GM23338 (cell line): ENCODE measurements at regions not wholly inside any gene's neighbourhood (a gene's known extent, or its start where the extent isn't known, plus 50 kb on each side); places are given as distances from the start of the nearest gene placed in this dataset.

Experiments
- ATAC-seq: fragments of 200-7000 bp; cut with Tn5 transposase; 3 replicates; pipeline ENCODE4 v1.9.1; 2020
- DNase-seq: peaks from one replicate; pipeline ENCODE4 v3.0.0-alpha.2; 2015; ENCODE audit warnings: low spot score
- H2AFZ ChIP-seq: fragments of 200-600 bp; sonication (generic); 2 replicates; pipeline ENCODE4 v1.8.0; 2016; ENCODE audit warnings: antibody characterized with exemption, mild to moderate bottlenecking, moderate library complexity
- H3F3A ChIP-seq: fragments of 200-600 bp; sonication (generic); replicated peaks from 2 replicates; pipeline ENCODE4 v1.8.0; 2017; ENCODE audit warnings: antibody characterized with exemption, mixed run types, low read depth
- H3K27ac ChIP-seq: fragments of 200-600 bp; sonication (generic); 2 replicates; pipeline ENCODE4 v1.6.1; 2016; ENCODE audit warnings: low read depth
- H3K27me3 ChIP-seq: fragments of 200-600 bp; sonication (generic); 2 replicates; pipeline ENCODE4 v1.8.0; 2016; ENCODE audit warnings: mild to moderate bottlenecking, mixed run types, moderate library complexity; ENCODE audit not compliant: insufficient read depth
- H3K36me3 ChIP-seq: fragments of 200-600 bp; sonication (generic); 2 replicates; pipeline ENCODE4 v1.8.0; 2016; ENCODE audit warnings: mild to moderate bottlenecking; ENCODE audit not compliant: insufficient read depth
- H3K4me1 ChIP-seq: fragments of 200-600 bp; sonication (generic); 2 replicates; pipeline ENCODE4 v1.8.0; 2016; ENCODE audit warnings: mild to moderate bottlenecking, moderate library complexity; ENCODE audit not compliant: insufficient read depth
- H3K4me2 ChIP-seq: fragments of 200-600 bp; sonication (generic); 2 replicates; pipeline ENCODE4 v1.7.1; 2017; ENCODE audit warnings: mixed run types
- H3K4me3 ChIP-seq: fragments of 200-600 bp; sonication (generic); 2 replicates; pipeline ENCODE4 v1.6.1; 2016; ENCODE audit warnings: mixed run types
- H3K79me2 ChIP-seq: fragments of 200-600 bp; sonication (generic); replicated peaks from 2 replicates; pipeline ENCODE4 v1.8.0; 2017; ENCODE audit warnings: mild to moderate bottlenecking; ENCODE audit not compliant: insufficient read depth
- H3K9me2 ChIP-seq: fragments of 200-600 bp; sonication (generic); 2 replicates; pipeline ENCODE4 v1.8.0; 2017; ENCODE audit not compliant: insufficient read depth
- H4K20me1 ChIP-seq: fragments of 200-600 bp; sonication (generic); replicated peaks from 2 replicates; pipeline ENCODE4 v1.8.0; 2017; ENCODE audit warnings: mild to moderate bottlenecking; ENCODE audit not compliant: insufficient read depth
- H3K27ac Mint-ChIP-seq: 2 replicates; pipeline ENCODE4 v1.8.0; 2020; ENCODE audit warnings: inconsistent platforms, mild to moderate bottlenecking, moderate library complexity, mixed read lengths
- H3K27me3 Mint-ChIP-seq: 3 replicates; pipeline ENCODE4 v1.8.0; 2022; ENCODE audit warnings: low read depth, mild to moderate bottlenecking, moderate library complexity, mixed read lengths, inconsistent platforms; ENCODE audit not compliant: insufficient read depth, poor library complexity
- H3K36me3 Mint-ChIP-seq: 3 replicates; pipeline ENCODE4 v1.8.0; 2021; ENCODE audit warnings: low read depth, mild to moderate bottlenecking, inconsistent platforms, moderate library complexity, mixed read lengths
- H3K4me1 Mint-ChIP-seq: 3 replicates; pipeline ENCODE4 v1.8.0; 2020; ENCODE audit warnings: mild to moderate bottlenecking, inconsistent platforms, mixed read lengths
- H3K4me3 Mint-ChIP-seq: 3 replicates; pipeline ENCODE4 v1.8.0; 2021; ENCODE audit warnings: moderate library complexity, mild to moderate bottlenecking, inconsistent platforms, mixed read lengths
- H3K9me3 Mint-ChIP-seq: 3 replicates; pipeline ENCODE4 v1.8.0; 2020; ENCODE audit warnings: moderate library complexity, mild to moderate bottlenecking, inconsistent platforms, mixed read lengths
- CREB1 ChIP-seq: fragments of 250-450 bp; sonication (Bioruptor Pico); IDR thresholded peaks from 2 replicates; pipeline ENCODE4 v1.5.0; 2020; ENCODE audit warnings: low read depth, mild to moderate bottlenecking, moderate library complexity
- CTCF ChIP-seq, 2 experiments: fragments of 200-600 bp in 1 of 2; sonication (generic) in 1 of 2; conservative IDR thresholded peaks; 2 replicates each; pipeline versions ENCODE4 v1.5.1 to v1.6.1; 2016 to 2017; ENCODE audit warnings: antibody characterized with exemption in 2 of 2, low read depth in 2 of 2, mild to moderate bottlenecking in 2 of 2, moderate library complexity in 1 of 2
- ETS1 ChIP-seq: IDR thresholded peaks from 2 replicates; pipeline ENCODE4 v1.6.1; 2016; ENCODE audit warnings: antibody characterized with exemption
- EZH2 ChIP-seq: fragments of 200-600 bp; sonication (generic); IDR thresholded peaks from one replicate; pipeline ENCODE4 v1.8.0; 2017; ENCODE audit warnings: antibody characterized with exemption, mild to moderate bottlenecking, low read depth; ENCODE audit not compliant: unreplicated experiment
- EZH2phosphoT487 ChIP-seq: fragments of 200-600 bp; sonication (generic); IDR thresholded peaks from one replicate; pipeline ENCODE4 v1.8.1; 2018; ENCODE audit warnings: antibody characterized with exemption; ENCODE audit not compliant: unreplicated experiment
- JUNB ChIP-seq: IDR thresholded peaks from one replicate; pipeline ENCODE4 v1.6.1; 2016; ENCODE audit warnings: antibody characterized with exemption; ENCODE audit not compliant: unreplicated experiment
- NANOG ChIP-seq: IDR thresholded peaks from 2 replicates; pipeline ENCODE4 v1.6.1; 2016; ENCODE audit warnings: antibody characterized with exemption, borderline replicate concordance
- POLR2AphosphoS5 ChIP-seq: IDR thresholded peaks from 2 replicates; pipeline ENCODE4 v1.6.1; 2016; ENCODE audit warnings: antibody characterized with exemption, low read depth
- REST ChIP-seq: IDR thresholded peaks from one replicate; pipeline ENCODE4 v1.6.1; 2018; ENCODE audit warnings: antibody characterized with exemption; ENCODE audit not compliant: unreplicated experiment
- STAT1 ChIP-seq: IDR thresholded peaks from one replicate; pipeline ENCODE4 v1.6.1; 2016; ENCODE audit warnings: antibody characterized with exemption; ENCODE audit not compliant: unreplicated experiment
- ZNF114 ChIP-seq: fragments of 250-450 bp; sonication (Bioruptor Pico); IDR thresholded peaks from 2 replicates; pipeline ENCODE4 v1.5.0; 2020; ENCODE audit warnings: mild to moderate bottlenecking, moderate library complexity
- ZNF331 ChIP-seq: fragments of 250-450 bp; sonication (Bioruptor Pico); IDR thresholded peaks from 2 replicates; pipeline ENCODE4 v1.5.0; 2020; ENCODE audit warnings: low read depth, mild to moderate bottlenecking, moderate library complexity
- ZNF462 ChIP-seq: fragments of 250-450 bp; sonication (Bioruptor Pico); IDR thresholded peaks from 2 replicates; pipeline ENCODE4 v1.5.0; 2020; ENCODE audit warnings: mild to moderate bottlenecking, moderate library complexity

- Histone ChIP-seq H3K4me1 (peaks cover 12% of the 10 kb centered on the region; the same call in 1 of the 2 replicates), H4K20me1 (no peaks in the 10 kb centered on the region), H2AFZ (peak overlapping the region; percentile 50; the same call in 1 of the 2 replicates), H3K36me3 (peaks cover 7% of the 10 kb centered on the region; the same call in 1 of the 2 replicates), H3K79me2 (no peaks in the 10 kb centered on the region), H3K9me2 (no peaks in the 10 kb centered on the region; the same call in 1 of the 2 replicates), H3K4me2 (0 out of 2 replicates have a peak overlapping the region, but pooled peaks have one; percentile 24), H3F3A (no peaks in the 10 kb centered on the region), H3K4me3 (no peak overlapping the region), H3K27me3 (no peaks in the 10 kb centered on the region), H3K27ac (no peak overlapping the region)
- peaks cover 16% of the 10 kb centered on the region for H3K4me1 Mint-ChIP-seq
- no peaks in the 10 kb centered on the region for H3K27me3 Mint-ChIP-seq
- ATAC-seq (peak; percentile 52; the same call in 2 of the 3 replicates), DNase-seq (no peak)
- no peak overlapping the region; the same call in 2 of the 3 replicates for H3K4me3 Mint-ChIP-seq
- no peak for TF ChIP-seq ETS1
- no peak for TF ChIP-seq REST
- no peak for TF ChIP-seq EZH2
- no peak for TF ChIP-seq ZNF331 (CRISPR knock-in tag)
- no peak for TF ChIP-seq EZH2phosphoT487
- TF ChIP-seq CTCF (conservative IDR thresholded peaks at IDR 0.05; ENCODE audit: low read depth in 2 of 2): no peak
- TF ChIP-seq CREB1 (CRISPR knock-in tag): no peak
- no peak for TF ChIP-seq NANOG
- no peak for TF ChIP-seq STAT1
- TF ChIP-seq JUNB: no peak
- TF ChIP-seq POLR2AphosphoS5: no peak
- TF ChIP-seq ZNF462 (CRISPR knock-in tag): no peak
- no peak for TF ChIP-seq ZNF114 (CRISPR knock-in tag)
- H3K27ac Mint-ChIP-seq: no peak overlapping the region; the same call in 1 of the 2 replicates
- H3K36me3 Mint-ChIP-seq: peaks cover 9% of the 10 kb centered on the region; the same call in 2 of the 3 replicates
- peaks cover 14% of the 10 kb centered on the region; the same call in 2 of the 3 replicates for H3K9me3 Mint-ChIP-seq
Measured at GRCh38 chr2:168355121-168355520, 101.0 kb upstream of the CERS6 start.
